ENCODE measurements at regions not wholly inside any gene's neighbourhood (a gene's known extent, or its start where the extent isn't known, plus 50 kb on each side); places are given as distances from the start of the nearest gene placed in this dataset.

GRCh38 chr22:49446145-49446758 is 381.4 kb downstream of the BRD1 start:
- TF ChIP-seq ATF3 (IDR thresholded peaks at IDR 0.05) (no peak), POLR2AphosphoS5 (IDR thresholded peaks at IDR 0.05; ENCODE audit: low read depth, low read length) (no peak), YY1 (IDR thresholded peaks at IDR 0.05; ENCODE audit: extremely low read depth, insufficient replicate concordance, low read depth, low read length) (no peak), CEBPB (IDR thresholded peaks at IDR 0.05; ENCODE audit: low read depth) (no peak), CTCF (IDR thresholded peaks at IDR 0.05 in 2 of 3, conservative IDR thresholded peaks at IDR 0.05 in 1 of 3; ENCODE audit: borderline replicate concordance in 1 of 3, insufficient read depth in 1 of 3, low read depth in 2 of 3, low read length in 2 of 3) (no peak), MAX (IDR thresholded peaks at IDR 0.05) (no peak), EZH2 (IDR thresholded peaks at IDR 0.05) (no peak), SP1 (IDR thresholded peaks at IDR 0.05; ENCODE audit: low read depth) (no peak), POLR2A (IDR thresholded peaks at IDR 0.05; ENCODE audit: borderline replicate concordance, extremely low read depth, insufficient read depth, insufficient read length) (no peak), RAD21 (IDR thresholded peaks at IDR 0.05; ENCODE audit: low read depth) (no peak), REST (IDR thresholded peaks at IDR 0.05; ENCODE audit: low read depth) (no peak), SIN3A (IDR thresholded peaks at IDR 0.05; ENCODE audit: low read depth) (no peak), ELF1 (IDR thresholded peaks at IDR 0.05; ENCODE audit: borderline replicate concordance, low read depth) (no peak), ZNF274 (IDR thresholded peaks at IDR 0.05; ENCODE audit: low read depth, low read length) (no peak)
